ENCODE measurements at regions not wholly inside any gene's neighbourhood (a gene's known extent, or its start where the extent isn't known, plus 50 kb on each side); places are given as distances from the start of the nearest gene placed in this dataset.

DNA sequence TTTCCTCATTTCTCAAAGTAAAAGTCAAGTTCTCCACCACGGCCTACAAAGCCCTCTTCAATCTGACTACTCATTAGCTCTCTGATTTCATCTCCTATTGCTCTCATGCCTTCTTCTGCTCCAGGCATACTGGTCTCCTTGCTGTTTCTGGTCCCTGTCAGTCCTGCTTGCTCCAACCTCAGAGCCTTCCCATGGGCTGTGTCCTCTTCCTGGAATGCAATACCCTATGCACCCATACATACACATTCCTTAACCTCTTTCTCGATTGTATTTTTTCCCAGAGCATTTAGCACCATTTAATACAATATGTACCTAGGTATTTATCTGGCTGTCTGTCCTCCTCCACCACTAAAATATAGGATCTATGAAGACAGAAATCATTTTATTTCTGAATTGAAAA lies 385.2 kb downstream of the GASK1B start:
- TF ChIP-seq CTCF (IDR thresholded peaks at IDR 0.05; ENCODE audit: low read depth, low read length), result no peak
- TF ChIP-seq EZH2phosphoT487 (IDR thresholded peaks at IDR 0.05; ENCODE audit: low read depth), result no peak
